GM21447 (cell line): ENCODE measurements at regions not wholly inside any gene's neighbourhood (a gene's known extent, or its start where the extent isn't known, plus 50 kb on each side); places are given as distances from the start of the nearest gene placed in this dataset.
A peak's percentile ranks its signal among the peaks of the same experiment; 100 is the strongest.

Experiments used
- ATAC-seq: cut with Tn5 transposase; IDR thresholded peaks from one replicate; pipeline ENCODE4 v1.9.1; 2021; ENCODE audit not compliant: unreplicated experiment

- ATAC-seq: no peak
These were observed 113.1 kb upstream of the SLC45A1 start for GRCh38 chr1:8204826-8205225.

DNA sequence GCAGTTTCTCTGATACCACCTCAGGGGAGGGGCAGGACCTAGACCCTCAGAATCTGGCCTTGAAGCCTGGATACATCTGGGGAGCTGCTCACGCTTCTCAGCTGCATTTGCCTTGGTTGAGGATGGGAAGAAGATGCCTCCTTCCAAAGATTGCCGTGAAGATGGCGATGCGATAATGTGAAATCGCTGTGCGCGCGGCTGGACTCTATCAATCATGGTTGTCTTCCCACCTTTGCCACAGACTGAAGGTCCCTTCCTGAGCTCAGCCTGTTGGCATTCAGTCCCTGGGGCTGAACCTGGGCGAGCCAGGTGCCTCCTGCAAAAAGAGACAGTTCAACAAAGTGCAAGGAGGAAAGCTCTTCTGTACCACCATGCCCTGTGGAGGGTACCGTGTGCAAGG lies 114.4 kb upstream of the SLC45A1 start:
- ATAC-seq: no peak

GRCh38 chr1:8203056-8203455 lies 114.9 kb upstream of the SLC45A1 start:
- ATAC-seq: no peak

DNA sequence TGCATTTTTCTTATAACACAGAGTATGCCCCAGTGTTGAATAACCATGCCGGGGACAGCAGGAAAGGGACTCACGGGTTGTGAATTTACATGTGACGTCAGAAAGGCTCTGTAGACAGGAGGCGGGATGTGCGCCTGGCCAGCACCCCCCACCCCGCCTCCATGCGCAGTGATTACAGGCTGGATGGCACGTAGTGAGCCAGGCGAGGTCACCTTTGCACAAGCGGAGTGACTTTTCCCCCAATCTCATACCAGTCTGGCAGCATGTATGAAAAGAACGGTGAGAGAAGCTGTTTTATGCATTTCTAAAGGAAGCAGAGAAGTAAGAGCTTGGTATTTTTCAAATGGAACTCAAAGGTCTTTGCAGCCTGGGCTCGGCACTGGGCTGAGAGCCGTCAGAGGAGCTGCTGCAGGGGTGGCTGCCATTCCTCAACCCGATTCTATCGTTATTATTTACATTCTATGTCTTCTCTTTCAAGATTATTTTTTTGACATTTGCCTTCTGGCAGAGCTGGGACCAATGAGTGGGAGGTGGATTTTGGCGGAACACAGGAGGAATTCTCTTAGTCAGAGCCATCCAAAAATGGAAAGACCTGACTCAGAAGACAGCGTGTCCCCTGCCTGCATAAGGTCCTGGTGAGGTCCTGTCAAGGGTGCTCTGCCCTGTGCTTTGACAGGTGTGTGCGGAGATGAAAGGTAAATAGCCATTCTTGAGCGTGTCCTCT lies 115.6 kb upstream of the SLC45A1 start:
- no peak for ATAC-seq

DNA sequence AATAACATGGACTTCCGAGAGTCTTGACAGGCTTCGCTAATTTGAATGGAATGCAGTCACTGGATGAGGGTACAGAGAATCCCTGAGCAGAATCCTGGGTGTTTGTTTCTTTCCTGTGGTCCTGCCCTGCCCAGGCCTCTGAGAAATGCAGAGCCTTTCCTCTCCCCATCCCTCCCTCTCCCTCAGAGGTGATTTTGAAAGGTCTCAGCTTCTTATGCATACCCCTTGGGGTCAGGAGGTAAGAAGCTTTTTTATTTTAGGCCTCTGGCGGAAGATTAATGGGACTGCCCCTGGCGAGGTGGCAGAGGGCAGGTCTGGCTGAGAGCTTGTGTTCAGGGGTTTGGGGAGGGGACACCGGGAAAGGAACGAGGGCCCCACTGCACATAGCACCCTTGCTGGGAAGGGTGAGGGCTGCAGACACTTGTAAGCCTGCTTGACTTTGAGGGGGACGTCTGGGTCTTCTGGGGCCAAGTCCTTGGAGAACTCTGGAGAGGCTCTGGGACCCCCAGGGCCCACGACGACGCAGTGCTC lies 116.5 kb upstream of the SLC45A1 start:
- no peak for ATAC-seq

GRCh38 chr1:8200317-8201115 lies 117.4 kb upstream of the SLC45A1 start:
- no peak for ATAC-seq

DNA sequence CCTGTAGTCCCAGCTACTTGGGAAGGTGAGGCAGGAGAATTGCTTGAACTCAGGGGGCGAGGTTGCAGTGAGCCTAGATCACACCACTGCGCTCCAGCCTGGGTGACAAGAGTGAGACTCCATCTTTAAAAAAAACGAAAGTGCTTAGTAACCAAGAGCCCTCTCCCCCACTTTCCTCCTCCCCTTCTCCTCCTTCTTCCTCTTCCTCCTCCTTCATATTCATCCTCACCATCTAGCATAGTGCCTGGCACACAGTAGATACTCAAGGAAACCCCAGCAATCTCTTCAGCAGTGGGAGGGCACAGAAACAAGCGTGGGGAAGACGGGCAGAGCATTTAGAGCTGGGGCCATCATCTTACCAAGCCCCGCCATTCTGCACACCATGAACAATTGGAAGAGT lies 119.4 kb upstream of the SLC45A1 start:
- no peak for ATAC-seq

- ATAC-seq: no peak
These were observed 120.2 kb upstream of the SLC45A1 start for GRCh38 chr1:8197493-8198282.

GRCh38 chr1:8194481-8195227 lies 123.3 kb upstream of the SLC45A1 start:
- no peak for ATAC-seq

DNA sequence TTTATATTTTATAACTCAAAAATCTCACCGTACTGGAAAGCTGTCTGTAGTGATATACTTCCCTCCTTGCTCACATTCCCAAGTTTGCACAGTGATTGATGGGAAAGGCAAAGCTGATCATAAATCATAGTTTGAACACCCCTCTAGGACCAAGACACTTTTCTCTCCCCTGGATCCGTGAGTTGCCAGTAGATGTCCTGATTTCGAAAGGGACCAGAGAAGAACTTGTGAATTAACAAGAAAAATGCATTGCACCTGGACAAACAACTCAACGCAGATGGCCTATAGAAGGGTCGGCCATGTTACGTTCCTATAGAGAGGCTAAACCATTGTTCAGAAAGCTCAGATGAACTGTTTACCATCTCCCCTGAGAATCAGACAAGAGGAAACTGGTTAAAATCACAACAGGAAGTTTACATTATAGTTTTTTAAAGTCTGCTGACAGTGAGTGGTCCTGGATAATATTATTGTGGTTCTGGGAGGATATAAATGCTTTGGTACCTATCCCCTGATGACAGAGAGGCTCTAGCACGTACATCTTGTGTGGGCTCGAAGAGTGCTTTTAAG lies 124.0 kb upstream of the SLC45A1 start:
- ATAC-seq: no peak

DNA sequence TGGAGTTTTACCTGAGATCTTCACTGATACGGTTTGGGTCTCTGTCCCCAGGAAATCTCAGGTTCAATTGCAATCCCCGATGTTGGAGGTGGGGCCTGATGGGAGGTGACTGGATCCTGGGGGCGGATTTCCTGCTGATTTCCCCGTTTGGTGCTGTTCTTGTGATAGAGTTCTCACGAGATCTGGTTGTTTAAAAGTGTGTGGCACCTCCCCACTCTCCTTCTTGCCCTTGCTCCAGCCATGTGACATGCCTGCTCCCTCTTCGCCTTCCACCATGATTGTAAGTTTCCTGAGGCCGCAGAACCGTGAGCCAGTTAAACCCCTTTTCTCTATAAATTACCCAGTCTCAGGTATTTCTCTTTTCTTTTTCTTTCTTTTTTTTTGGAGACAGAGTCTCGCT lies 126.4 kb upstream of the SLC45A1 start:
- no peak for ATAC-seq

- no peak for ATAC-seq
These were observed 127.9 kb upstream of the SLC45A1 start for GRCh38 chr1:8189931-8190483.

DNA sequence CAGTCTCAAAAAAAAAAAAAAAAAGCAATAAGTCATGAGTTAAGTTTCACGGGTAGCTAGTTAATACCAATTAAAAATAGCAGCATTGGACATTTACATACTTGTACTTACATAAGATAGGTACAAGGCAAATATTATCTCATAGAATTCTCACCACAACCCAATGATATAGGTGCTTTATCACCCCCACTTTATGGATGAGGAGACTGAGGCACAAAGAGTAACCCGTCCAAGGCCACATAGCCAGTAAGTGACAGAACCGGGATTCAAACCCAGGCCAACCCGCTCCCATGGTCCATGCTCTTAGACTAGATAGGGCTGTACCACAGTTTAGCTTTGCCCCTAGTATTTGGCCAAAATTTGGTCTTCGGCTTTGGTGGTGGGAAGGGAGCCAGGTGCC lies 132.5 kb upstream of the SLC45A1 start:
- ATAC-seq: no peak

DNA sequence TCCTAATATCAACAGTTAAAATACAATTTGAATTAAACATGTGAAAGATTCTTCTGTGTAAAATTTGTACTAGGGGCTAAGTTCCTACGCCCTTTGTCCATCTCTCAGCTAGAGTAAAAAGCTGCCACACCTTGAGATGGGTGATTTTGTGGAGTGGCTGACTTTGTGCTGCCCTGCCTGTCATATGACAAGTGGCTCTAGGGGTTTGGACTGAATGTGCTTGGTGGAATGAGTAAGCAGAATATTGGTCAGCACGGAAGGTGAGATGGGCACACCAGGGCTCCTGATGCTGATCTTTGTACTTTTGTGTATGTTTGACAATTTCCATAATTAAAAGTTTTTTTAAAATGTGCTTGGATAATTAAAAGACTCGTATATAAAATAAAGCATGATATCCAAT lies 133.6 kb upstream of the SLC45A1 start:
- ATAC-seq: no peak

- peak; percentile 48 for ATAC-seq
These were observed 135.7 kb upstream of the SLC45A1 start for GRCh38 chr1:8182034-8182761.

DNA sequence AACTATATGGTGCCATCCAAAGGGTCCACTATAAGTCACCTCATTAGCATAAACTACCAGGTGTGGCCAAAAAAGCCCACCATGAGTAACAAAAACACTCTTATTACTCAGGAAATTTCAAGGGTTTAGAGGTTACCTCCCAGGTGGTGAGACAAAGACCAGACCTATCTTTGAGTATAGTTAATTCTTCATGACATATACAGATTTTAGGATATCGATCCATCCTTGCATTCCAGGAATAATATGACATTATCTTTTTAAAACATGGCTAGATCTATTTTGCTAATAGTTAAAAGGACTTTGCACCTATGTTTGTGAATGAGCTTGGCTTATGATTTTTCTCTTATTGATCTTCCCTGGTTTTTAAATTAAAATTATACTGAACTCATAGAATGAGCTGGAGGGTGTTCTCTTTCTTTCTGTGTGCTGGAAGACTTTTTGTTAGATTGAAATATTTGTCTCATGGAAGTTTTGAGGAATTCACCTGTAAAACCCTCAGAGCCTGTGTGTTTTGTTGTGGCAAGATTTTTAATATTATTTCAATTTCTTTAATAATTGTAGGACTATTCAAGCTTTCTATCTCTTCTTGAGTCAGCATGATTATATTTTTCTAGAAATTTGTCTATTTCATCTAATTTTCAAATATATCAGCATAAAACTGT lies 138.7 kb upstream of the SLC45A1 start:
- ATAC-seq: no peak

DNA sequence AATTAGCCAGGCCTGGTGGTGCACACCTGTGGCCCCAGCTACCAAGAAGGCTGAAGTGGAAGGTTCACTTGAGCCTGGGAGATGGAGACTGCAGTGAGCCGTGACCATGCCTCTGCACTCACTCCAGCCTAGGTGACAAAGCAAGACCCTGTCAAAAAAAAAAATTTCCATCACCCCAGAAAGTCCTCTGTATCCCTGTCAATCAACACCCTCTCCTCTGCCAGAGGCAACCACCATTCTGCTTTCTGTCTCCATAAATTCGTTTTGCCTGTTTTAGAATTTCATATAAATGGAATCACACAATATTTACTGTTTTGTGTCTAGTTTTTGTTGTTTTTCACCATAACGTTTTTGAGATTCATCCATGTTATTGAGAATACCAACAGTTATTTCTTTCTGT lies 141.6 kb upstream of the SLC45A1 start:
- no peak for ATAC-seq

GRCh38 chr1:8174807-8175206 lies 143.1 kb upstream of the SLC45A1 start:
- ATAC-seq: no peak
